ENCODE measurements at regions not wholly inside any gene's neighbourhood (a gene's known extent, or its start where the extent isn't known, plus 50 kb on each side); places are given as distances from the start of the nearest gene placed in this dataset.

DNA sequence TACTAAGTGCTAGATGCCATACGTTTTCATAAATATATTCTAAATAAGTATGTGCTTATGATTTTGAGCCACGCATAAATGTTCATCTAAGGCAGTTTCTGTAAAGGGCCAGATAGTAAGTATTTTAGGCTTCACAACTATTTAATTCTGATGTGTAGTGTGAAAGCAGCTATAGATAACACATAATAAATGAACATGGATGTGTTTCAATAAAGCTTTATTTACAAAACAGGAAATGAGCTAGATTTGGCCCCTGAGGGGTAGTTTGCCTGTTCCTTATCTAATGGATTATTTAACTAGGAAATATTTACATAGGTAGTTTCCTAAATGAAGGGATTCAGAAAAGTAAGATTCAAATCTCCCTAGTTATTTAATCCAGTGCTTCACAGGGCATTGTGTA is 557.6 kb upstream of the PKN2 start:
- TF ChIP-seq, protein P1, sequence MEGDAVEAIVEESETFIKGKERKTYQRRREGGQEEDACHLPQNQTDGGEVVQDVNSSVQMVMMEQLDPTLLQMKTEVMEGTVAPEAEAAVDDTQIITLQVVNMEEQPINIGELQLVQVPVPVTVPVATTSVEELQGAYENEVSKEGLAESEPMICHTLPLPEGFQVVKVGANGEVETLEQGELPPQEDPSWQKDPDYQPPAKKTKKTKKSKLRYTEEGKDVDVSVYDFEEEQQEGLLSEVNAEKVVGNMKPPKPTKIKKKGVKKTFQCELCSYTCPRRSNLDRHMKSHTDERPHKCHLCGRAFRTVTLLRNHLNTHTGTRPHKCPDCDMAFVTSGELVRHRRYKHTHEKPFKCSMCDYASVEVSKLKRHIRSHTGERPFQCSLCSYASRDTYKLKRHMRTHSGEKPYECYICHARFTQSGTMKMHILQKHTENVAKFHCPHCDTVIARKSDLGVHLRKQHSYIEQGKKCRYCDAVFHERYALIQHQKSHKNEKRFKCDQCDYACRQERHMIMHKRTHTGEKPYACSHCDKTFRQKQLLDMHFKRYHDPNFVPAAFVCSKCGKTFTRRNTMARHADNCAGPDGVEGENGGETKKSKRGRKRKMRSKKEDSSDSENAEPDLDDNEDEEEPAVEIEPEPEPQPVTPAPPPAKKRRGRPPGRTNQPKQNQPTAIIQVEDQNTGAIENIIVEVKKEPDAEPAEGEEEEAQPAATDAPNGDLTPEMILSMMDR (IDR thresholded peaks at IDR 0.05), result no peak
- no peak for TF ChIP-seq POLR2A (IDR thresholded peaks at IDR 0.05)
